ENCODE measurements at regions not wholly inside any gene's neighbourhood (a gene's known extent, or its start where the extent isn't known, plus 50 kb on each side); places are given as distances from the start of the nearest gene placed in this dataset.

DNA sequence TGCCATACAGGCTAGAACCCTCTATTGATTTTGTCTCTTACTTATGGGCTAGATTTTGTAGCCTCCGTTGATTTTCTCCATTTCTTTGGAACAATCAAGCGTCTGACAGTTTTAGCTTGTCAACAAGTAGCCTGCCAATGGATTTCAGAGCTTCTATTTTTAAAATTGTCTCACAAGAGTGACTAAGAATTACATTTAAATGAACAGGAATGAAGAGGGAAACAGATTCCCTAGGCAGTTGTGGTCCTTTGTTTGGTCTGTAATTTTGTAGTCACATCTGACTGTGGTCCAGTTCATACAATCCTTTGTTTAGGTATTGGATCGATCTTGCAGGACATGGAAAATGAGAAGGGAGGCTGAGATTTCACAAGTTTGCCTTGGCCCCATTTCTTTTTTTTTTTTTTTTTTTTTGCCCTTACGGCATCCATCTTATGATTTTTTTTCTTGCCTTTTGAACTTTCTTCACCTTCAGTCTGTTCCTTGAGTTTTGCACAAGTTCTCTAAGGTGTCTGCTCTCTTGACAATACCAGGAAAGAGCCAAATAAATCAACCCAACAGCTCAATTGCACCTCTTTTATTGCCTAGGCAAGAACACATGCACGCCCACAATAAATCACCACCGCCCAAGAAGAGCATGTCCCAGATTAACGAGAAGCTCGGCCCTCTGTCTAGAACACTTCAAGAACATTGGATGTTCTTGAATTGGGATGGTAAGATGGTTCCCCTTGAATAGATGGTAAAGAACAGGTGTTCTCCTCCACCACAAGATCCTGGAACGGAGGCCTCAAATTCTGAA is 86.5 kb upstream of the EGFL6 start:
- TF ChIP-seq, protein P1, sequence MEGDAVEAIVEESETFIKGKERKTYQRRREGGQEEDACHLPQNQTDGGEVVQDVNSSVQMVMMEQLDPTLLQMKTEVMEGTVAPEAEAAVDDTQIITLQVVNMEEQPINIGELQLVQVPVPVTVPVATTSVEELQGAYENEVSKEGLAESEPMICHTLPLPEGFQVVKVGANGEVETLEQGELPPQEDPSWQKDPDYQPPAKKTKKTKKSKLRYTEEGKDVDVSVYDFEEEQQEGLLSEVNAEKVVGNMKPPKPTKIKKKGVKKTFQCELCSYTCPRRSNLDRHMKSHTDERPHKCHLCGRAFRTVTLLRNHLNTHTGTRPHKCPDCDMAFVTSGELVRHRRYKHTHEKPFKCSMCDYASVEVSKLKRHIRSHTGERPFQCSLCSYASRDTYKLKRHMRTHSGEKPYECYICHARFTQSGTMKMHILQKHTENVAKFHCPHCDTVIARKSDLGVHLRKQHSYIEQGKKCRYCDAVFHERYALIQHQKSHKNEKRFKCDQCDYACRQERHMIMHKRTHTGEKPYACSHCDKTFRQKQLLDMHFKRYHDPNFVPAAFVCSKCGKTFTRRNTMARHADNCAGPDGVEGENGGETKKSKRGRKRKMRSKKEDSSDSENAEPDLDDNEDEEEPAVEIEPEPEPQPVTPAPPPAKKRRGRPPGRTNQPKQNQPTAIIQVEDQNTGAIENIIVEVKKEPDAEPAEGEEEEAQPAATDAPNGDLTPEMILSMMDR (conservative IDR thresholded peaks at IDR 0.05), result no peak
- TF ChIP-seq ZFX (IDR thresholded peaks at IDR 0.05), result no peak
